Stimulated activated CD8-positive, alpha-beta memory T cell treated with anti-CD3 and anti-CD28 coated beads, Interleukin-12 subunit alpha, Interleukin-12 subunit beta, amount 100 ng/mL, for 4 hours (primary cell): ENCODE measurements at regions not wholly inside any gene's neighbourhood (a gene's known extent, or its start where the extent isn't known, plus 50 kb on each side); places are given as distances from the start of the nearest gene placed in this dataset.
A peak's percentile ranks its signal among the peaks of the same experiment; 100 is the strongest.

ENCODE experiments used
- DNase-seq: peaks from one replicate; pipeline ENCODE4 v3.0.0-alpha.2; 2020; ENCODE audit warnings: low read depth

GRCh38 chr9:36764364-36765076, 191.8 kb downstream of the MELK start:
- no peak for DNase-seq

- DNase-seq, result no peak
Observed at GRCh38 chr9:36765077-36765390, 192.3 kb downstream of the MELK start.

DNA sequence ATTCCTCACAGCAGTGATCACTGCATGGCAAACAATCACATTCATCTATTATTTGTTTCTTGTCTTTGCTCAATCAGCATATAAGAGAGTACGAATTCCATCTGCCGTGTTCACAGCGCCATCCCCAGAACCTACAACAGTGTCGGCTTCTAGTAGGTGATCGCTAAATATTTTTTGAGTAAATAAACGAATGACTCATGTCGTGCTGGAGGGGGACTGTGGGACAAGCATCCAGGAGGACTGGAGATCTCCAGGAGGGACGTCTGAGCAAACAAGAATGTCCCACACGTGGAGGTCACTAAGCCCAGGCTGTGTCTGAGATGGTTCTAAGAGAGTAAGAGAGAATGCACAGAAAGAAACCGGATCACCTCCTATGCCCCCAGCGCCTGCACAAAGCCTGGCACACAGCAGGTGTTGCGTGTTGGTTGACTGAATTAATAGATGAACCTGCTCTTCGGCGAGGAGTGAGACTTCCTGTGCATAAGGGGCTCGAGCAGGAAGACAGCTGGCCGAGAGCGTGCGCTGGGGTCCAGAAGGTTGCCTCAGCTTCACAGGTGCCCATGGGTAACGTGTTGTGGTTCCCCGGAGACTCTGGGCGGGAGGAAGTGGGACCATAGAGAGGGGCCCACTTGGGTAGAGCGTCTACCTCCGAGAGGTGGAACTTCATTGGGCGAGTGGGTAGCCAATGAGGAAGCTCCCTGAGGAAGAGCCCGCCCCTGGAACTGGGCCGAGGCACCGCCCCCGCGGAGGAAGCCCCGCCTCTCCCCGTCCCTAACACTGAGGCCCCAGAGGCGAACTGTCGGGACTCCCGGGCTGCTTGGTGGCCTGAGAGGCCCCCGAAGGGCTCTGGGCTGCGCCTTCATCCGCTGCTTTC, 193.0 kb downstream of the MELK start:
- DNase-seq, result peak; percentile 76

DNA sequence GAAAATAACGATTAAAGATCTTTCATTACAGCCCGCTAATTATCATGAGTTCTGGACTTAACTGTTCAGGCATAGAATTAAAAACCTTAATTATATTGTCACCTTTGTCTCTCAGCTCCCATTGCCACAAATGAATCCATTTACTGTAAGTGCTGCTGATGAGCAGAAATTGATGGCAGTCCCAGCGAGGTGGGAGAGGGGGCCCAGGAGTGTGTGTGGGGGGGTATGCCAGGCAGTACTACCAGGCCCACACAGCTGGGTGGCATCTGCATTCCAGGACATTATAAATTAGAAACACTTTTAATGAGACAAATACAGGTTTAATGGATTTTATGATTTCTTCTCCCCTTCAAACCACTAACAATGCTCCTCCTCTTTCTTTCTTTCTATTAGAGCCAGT, 196.0 kb downstream of the MELK start:
- DNase-seq, result no peak

GRCh38 chr9:36770025-36770424, 197.3 kb downstream of the MELK start:
- DNase-seq, result no peak

- DNase-seq, result no peak
Observed at GRCh38 chr9:36772449-36773403, 200.0 kb downstream of the MELK start.

DNA sequence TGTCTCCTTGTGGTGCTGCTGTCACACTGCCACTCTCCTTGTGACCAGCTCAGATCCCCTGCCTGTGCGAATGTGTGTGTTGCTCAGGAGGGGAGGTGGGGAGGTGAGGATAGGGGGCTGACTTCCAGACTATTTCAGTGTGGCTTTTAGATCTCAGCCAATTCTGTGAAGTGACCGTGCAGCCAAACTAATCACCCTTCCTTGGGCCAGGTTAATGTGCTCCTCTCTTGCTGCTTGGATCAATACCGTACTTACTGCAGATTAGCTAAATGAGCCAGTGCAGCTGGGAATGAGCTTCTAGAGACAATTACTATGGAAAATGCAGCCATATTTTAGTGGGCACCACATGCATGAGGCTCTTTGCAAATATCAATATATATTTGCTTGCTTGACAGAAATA, 206.0 kb downstream of the MELK start:
- DNase-seq, result no peak

DNA sequence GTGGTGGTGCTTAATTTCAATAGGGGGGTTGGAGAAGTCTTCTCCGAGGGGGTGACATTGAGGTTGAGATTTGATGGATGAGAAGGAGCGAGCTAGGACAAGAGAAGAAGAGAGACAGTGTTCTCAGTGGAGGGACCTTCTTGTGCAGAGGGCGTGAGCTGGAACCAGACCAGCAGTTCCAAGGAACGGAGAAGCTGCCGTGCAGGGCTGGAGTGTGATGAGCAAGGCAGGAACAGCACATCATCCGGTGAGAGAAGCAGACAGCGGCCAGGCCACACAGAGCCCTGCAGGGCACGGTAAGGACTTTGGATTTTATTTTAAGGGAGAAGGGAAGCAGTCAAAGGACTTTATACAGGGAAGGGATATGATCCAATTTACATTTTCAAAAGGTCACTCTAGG, 206.9 kb downstream of the MELK start:
- no peak for DNase-seq

- DNase-seq, result no peak
Observed at GRCh38 chr9:36780186-36780585, 207.5 kb downstream of the MELK start.

DNA sequence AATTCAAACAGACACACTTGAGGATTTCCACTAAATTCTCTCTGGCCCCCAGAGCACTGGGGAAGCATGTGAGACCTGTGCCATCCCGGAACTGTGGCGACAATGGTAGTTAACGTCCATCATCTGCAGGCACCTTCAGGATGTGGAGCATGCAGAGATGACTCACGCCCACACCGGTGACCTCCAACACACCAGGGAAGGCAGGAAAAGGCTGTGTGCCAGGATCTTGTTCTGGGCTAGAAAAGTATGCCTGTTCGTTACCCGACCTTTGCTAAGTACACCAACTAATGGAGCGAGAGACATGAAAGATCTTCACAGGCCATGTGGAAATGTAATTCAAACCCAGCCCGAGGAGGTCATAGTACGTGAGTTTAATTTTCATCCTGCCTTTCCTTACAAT, 208.8 kb downstream of the MELK start:
- DNase-seq, result no peak
